ENCODE measurements at regions not wholly inside any gene's neighbourhood (a gene's known extent, or its start where the extent isn't known, plus 50 kb on each side); places are given as distances from the start of the nearest gene placed in this dataset.

- no peak for TF ChIP-seq CTCF (IDR thresholded peaks at IDR 0.05)
- TF ChIP-seq ZFX (IDR thresholded peaks at IDR 0.05; ENCODE audit: borderline replicate concordance), result no peak
- no peak overlapping the region for H3K27ac ChIP-seq
Measured at GRCh38 chr2:5562426-5562825, 129.8 kb upstream of the SOX11 start.

- H3K27ac ChIP-seq, result no peak overlapping the region
- no peak for TF ChIP-seq ZFX (IDR thresholded peaks at IDR 0.05; ENCODE audit: borderline replicate concordance)
- no peak for TF ChIP-seq CTCF (IDR thresholded peaks at IDR 0.05)
Measured at GRCh38 chr2:5562865-5563264, 129.3 kb upstream of the SOX11 start.

- H3K27ac ChIP-seq, result no peak overlapping the region
- TF ChIP-seq ZFX (IDR thresholded peaks at IDR 0.05; ENCODE audit: borderline replicate concordance) (no peak), CTCF (IDR thresholded peaks at IDR 0.05) (no peak)
Measured at GRCh38 chr2:5563411-5563810, 128.8 kb upstream of the SOX11 start.

GRCh38 chr2:5569256-5569655 is 122.9 kb upstream of the SOX11 start:
- TF ChIP-seq ZFX (IDR thresholded peaks at IDR 0.05; ENCODE audit: borderline replicate concordance) (no peak), CTCF (IDR thresholded peaks at IDR 0.05) (no peak)

GRCh38 chr2:5576015-5576414 is 116.2 kb upstream of the SOX11 start:
- TF ChIP-seq CTCF (IDR thresholded peaks at IDR 0.05), result no peak
- no peak overlapping the region for H3K27ac ChIP-seq

More at GRCh38 chr2:5569256-5569655, 122.9 kb upstream of the SOX11 start:
- no peak overlapping the region for H3K27ac ChIP-seq

GRCh38 chr2:5587766-5588165 is 104.4 kb upstream of the SOX11 start:
- no peak overlapping the region for H3K27ac ChIP-seq
- TF ChIP-seq CTCF (IDR thresholded peaks at IDR 0.05) (no peak), ZFX (IDR thresholded peaks at IDR 0.05; ENCODE audit: borderline replicate concordance) (no peak)

GRCh38 chr2:5588601-5589000 is 103.6 kb upstream of the SOX11 start:
- TF ChIP-seq CTCF (IDR thresholded peaks at IDR 0.05) (no peak), ZFX (IDR thresholded peaks at IDR 0.05; ENCODE audit: borderline replicate concordance) (no peak)
- no peak overlapping the region for H3K27ac ChIP-seq
